ENCODE measurements at regions not wholly inside any gene's neighbourhood (a gene's known extent, or its start where the extent isn't known, plus 50 kb on each side); places are given as distances from the start of the nearest gene placed in this dataset.
A peak's percentile ranks its signal among the peaks of the same experiment; 100 is the strongest.

DNA sequence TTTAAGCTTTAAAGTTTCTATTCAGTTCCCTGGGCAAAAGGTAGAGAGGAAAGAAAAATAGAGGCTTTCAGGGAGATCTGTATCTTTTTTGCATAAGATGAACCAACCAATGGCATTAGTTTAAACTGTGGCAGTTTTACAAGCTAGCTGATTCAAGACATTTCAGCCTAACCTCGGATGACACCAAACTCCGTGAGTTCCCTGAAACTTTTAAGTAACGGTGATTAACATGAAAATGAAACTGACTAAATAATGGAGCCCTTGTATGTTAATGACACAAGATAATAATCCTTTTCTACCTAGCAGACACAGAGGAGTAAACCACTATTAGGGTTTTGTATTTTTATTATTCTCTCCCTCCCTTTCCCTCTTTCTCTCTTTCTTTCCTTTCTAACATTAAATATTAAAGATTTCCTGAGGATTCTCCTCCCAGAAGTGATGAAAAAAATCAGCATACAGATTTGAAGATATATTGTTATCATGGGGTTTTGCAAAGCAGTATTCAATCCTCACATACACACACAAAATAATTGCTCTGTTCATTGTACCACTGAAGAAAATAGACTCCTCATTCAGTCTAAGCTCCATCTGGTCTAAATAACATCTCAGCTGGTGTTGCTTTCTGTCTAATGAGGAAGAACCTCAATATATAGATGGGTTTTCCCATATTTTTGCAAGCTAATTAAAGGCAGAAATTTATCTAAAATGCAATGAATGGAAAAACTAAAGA, 483.8 kb downstream of the NOVA1 start:
- TF ChIP-seq CTCF (IDR thresholded peaks at IDR 0.05; ENCODE audit: low read depth, low read length) = no peak
- TF ChIP-seq EZH2phosphoT487 (IDR thresholded peaks at IDR 0.05; ENCODE audit: low read depth) = no peak
- Histone ChIP-seq H3K27ac (ENCODE audit: low read length) (no peak overlapping the region), H3K9me3 (ENCODE audit: insufficient read depth, low read length) (no peaks in the 10 kb centered on the region), H3K27me3 (ENCODE audit: low read depth, low read length) (no peaks in the 10 kb centered on the region), H3K4me3 (ENCODE audit: low read length) (no peak overlapping the region), H3K4me1 (ENCODE audit: low read length) (no peaks in the 10 kb centered on the region), H3K9ac (ENCODE audit: low read length) (no peak overlapping the region), H3K4me2 (ENCODE audit: low read length) (peak overlapping the region; percentile 13; the same call in 1 of the 2 replicates), H3K36me3 (replicated peaks; ENCODE audit: low read depth, low read length) (no peaks in the 10 kb centered on the region), H2AFZ (ENCODE audit: low read depth, low read length) (no peak overlapping the region), H3K79me2 (ENCODE audit: low read length) (no peaks in the 10 kb centered on the region), H4K20me1 (ENCODE audit: insufficient read depth, low read length) (no peaks in the 10 kb centered on the region)

- Histone ChIP-seq H3K4me2 (ENCODE audit: low read length) (no peak overlapping the region), H3K27ac (ENCODE audit: low read length) (no peak overlapping the region), H3K9me3 (ENCODE audit: insufficient read depth, low read length) (no peaks in the 10 kb centered on the region)
These were observed 493.1 kb downstream of the NOVA1 start for GRCh38 chr14:26104717-26105116.

GRCh38 chr14:26097852-26098251, 500.0 kb downstream of the NOVA1 start:
- H3K27me3 ChIP-seq (ENCODE audit: low read depth, low read length) = no peaks in the 10 kb centered on the region
- no peaks in the 10 kb centered on the region for H3K4me1 ChIP-seq (ENCODE audit: low read length)
- no peaks in the 10 kb centered on the region for H3K36me3 ChIP-seq (replicated peaks; ENCODE audit: low read depth, low read length)
- H3K4me3 ChIP-seq (ENCODE audit: low read length) = no peak overlapping the region
- H3K9me3 ChIP-seq (ENCODE audit: insufficient read depth, low read length) = no peaks in the 10 kb centered on the region
- no peak overlapping the region for H2AFZ ChIP-seq (ENCODE audit: low read depth, low read length)
- H3K9ac ChIP-seq (ENCODE audit: low read length) = no peak overlapping the region
- no peak overlapping the region for H3K4me2 ChIP-seq (ENCODE audit: low read length)
- no peaks in the 10 kb centered on the region for H3K79me2 ChIP-seq (ENCODE audit: low read length)
- no peak overlapping the region for H3K27ac ChIP-seq (ENCODE audit: low read length)
- no peak for TF ChIP-seq EZH2phosphoT487 (IDR thresholded peaks at IDR 0.05; ENCODE audit: low read depth)
- no peak for TF ChIP-seq CTCF (IDR thresholded peaks at IDR 0.05; ENCODE audit: low read depth, low read length)
- no peaks in the 10 kb centered on the region for H4K20me1 ChIP-seq (ENCODE audit: insufficient read depth, low read length)

More at GRCh38 chr14:26104717-26105116, 493.1 kb downstream of the NOVA1 start:
- H3K4me3 ChIP-seq (ENCODE audit: low read length) = no peak overlapping the region
- H3K4me1 ChIP-seq (ENCODE audit: low read length) = no peaks in the 10 kb centered on the region
- no peak overlapping the region for H2AFZ ChIP-seq (ENCODE audit: low read depth, low read length)
- no peaks in the 10 kb centered on the region for H3K79me2 ChIP-seq (ENCODE audit: low read length)
- H4K20me1 ChIP-seq (ENCODE audit: insufficient read depth, low read length) = no peaks in the 10 kb centered on the region
- no peak overlapping the region for H3K9ac ChIP-seq (ENCODE audit: low read length)
- H3K27me3 ChIP-seq (ENCODE audit: low read depth, low read length) = no peaks in the 10 kb centered on the region
- no peak for TF ChIP-seq EZH2phosphoT487 (IDR thresholded peaks at IDR 0.05; ENCODE audit: low read depth)
- no peak for TF ChIP-seq CTCF (IDR thresholded peaks at IDR 0.05; ENCODE audit: low read depth, low read length)
- no peaks in the 10 kb centered on the region for H3K36me3 ChIP-seq (replicated peaks; ENCODE audit: low read depth, low read length)

GRCh38 chr14:26088275-26088674, 509.6 kb downstream of the NOVA1 start:
- Histone ChIP-seq H3K9me3 (ENCODE audit: insufficient read depth, low read length) (no peaks in the 10 kb centered on the region), H4K20me1 (ENCODE audit: insufficient read depth, low read length) (no peaks in the 10 kb centered on the region), H3K4me2 (ENCODE audit: low read length) (no peak overlapping the region), H3K4me3 (ENCODE audit: low read length) (no peak overlapping the region), H3K27me3 (ENCODE audit: low read depth, low read length) (no peaks in the 10 kb centered on the region), H3K27ac (ENCODE audit: low read length) (no peak overlapping the region), H3K9ac (ENCODE audit: low read length) (no peak overlapping the region), H3K4me1 (ENCODE audit: low read length) (no peaks in the 10 kb centered on the region), H3K36me3 (replicated peaks; ENCODE audit: low read depth, low read length) (no peaks in the 10 kb centered on the region), H2AFZ (ENCODE audit: low read depth, low read length) (no peak overlapping the region), H3K79me2 (ENCODE audit: low read length) (no peaks in the 10 kb centered on the region)
- TF ChIP-seq EZH2phosphoT487 (IDR thresholded peaks at IDR 0.05; ENCODE audit: low read depth) (no peak), CTCF (IDR thresholded peaks at IDR 0.05; ENCODE audit: low read depth, low read length) (no peak)
